IMR-90 (cell line): ENCODE measurements at regions not wholly inside any gene's neighbourhood (a gene's known extent, or its start where the extent isn't known, plus 50 kb on each side); places are given as distances from the start of the nearest gene placed in this dataset.

Experiments used
- ATAC-seq: fragments of 200-7000 bp; cut with Tn5 transposase; 2 replicates; pipeline ENCODE4 v1.9.1; 2020; ENCODE audit warnings: low read depth, mild to moderate bottlenecking, moderate library complexity
- BruUV-seq: library from RNA; stranded (reverse); fragments of 400-500 nt; replicated peaks from 2 replicates; lab custom pipeline; 2021; lab: Mats Ljungman, UMichigan
- CTCF ChIA-PET: fragments of 300-600 bp; formaldehyde crosslinking; extraction: SDS; loops from one replicate; lab custom pipeline; 2021; ENCODE audit warnings: antibody characterized with exemption; lab: Yijun Ruan, JAX
- POLR2A ChIA-PET: fragments of 300-600 bp; sonication (Branson Sonifier 250); formaldehyde crosslinking; loops from one replicate; lab custom pipeline; 2022; ENCODE audit warnings: antibody characterized with exemption; ENCODE audit not compliant: unreplicated experiment; lab: Charles Lee
- DNase-seq: peaks from one replicate; pipeline ENCODE4 v3.0.0; 2013
- H2AFZ ChIP-seq: replicated peaks from 2 replicates; pipeline ENCODE3; 2013; ENCODE audit warnings: low read length, mild to moderate bottlenecking; ENCODE audit not compliant: poor library complexity
- H2AK5ac ChIP-seq: 2 replicates; pipeline ENCODE4 v1.6.1; 2013; ENCODE audit warnings: low read depth, low read length, inconsistent platforms
- H2AK9ac ChIP-seq: replicated peaks from 2 replicates; pipeline ENCODE3; 2013; ENCODE audit warnings: mild to moderate bottlenecking, low read depth, low read length, moderate library complexity; ENCODE audit not compliant: poor library complexity
- H2BK120ac ChIP-seq: 2 replicates; pipeline ENCODE4 v1.6.1; 2013; ENCODE audit warnings: low read depth, low read length, inconsistent platforms
- H2BK15ac ChIP-seq: 3 replicates; pipeline ENCODE4 v1.6.1; 2013; ENCODE audit warnings: low read depth, low read length, inconsistent platforms
- H2BK20ac ChIP-seq: 2 replicates; pipeline ENCODE4 v1.6.1; 2013; ENCODE audit warnings: low read depth, mild to moderate bottlenecking, inconsistent platforms, low read length, moderate library complexity
- H2BK5ac ChIP-seq: 2 replicates; pipeline ENCODE4 v1.6.1; 2013; ENCODE audit warnings: mild to moderate bottlenecking, low read depth, low read length, inconsistent platforms; ENCODE audit not compliant: poor library complexity, severe bottlenecking
- H3K14ac ChIP-seq: replicated peaks from 2 replicates; pipeline ENCODE4 v1.6.1; 2013; ENCODE audit warnings: low read depth, low read length, inconsistent platforms
- H3K18ac ChIP-seq: 2 replicates; pipeline ENCODE4 v1.6.1; 2013; ENCODE audit warnings: low read depth, low read length, control low read depth
- H3K23ac ChIP-seq: 2 replicates; pipeline ENCODE4 v1.6.1; 2013; ENCODE audit warnings: low read depth, low read length, inconsistent platforms
- H3K27ac ChIP-seq: 2 replicates; pipeline ENCODE4 v1.5.1; 2013; ENCODE audit warnings: mild to moderate bottlenecking, control low read depth, low read length; ENCODE audit not compliant: insufficient read depth
- H3K27me3 ChIP-seq: 2 replicates; pipeline ENCODE4 v1.6.1; 2013; ENCODE audit warnings: low read length; ENCODE audit not compliant: control insufficient read depth, insufficient read depth
- H3K36me3 ChIP-seq: 2 replicates; pipeline ENCODE4 v1.6.1; 2013; ENCODE audit warnings: low read length, mixed read lengths; ENCODE audit not compliant: control insufficient read depth, insufficient read depth
- H3K4ac ChIP-seq: 2 replicates; pipeline ENCODE4 v1.6.1; 2013; ENCODE audit warnings: low read depth, low read length, inconsistent platforms
- H3K4me1 ChIP-seq: 2 replicates; pipeline ENCODE4 v1.6.1; 2013; ENCODE audit warnings: low read length, mixed read lengths; ENCODE audit not compliant: control insufficient read depth, insufficient read depth
- H3K4me2 ChIP-seq: 2 replicates; pipeline ENCODE4 v1.6.1; 2013; ENCODE audit warnings: low read depth, mild to moderate bottlenecking, control low read depth, low read length, moderate library complexity
- H3K4me3 ChIP-seq: 2 replicates; pipeline ENCODE4 v1.5.1; 2013; ENCODE audit warnings: low read depth, mild to moderate bottlenecking, control low read depth, low read length, moderate library complexity; ENCODE audit not compliant: insufficient read depth
- H3K56ac ChIP-seq: 2 replicates; pipeline ENCODE4 v1.6.1; 2013; ENCODE audit warnings: low read length, inconsistent platforms; ENCODE audit not compliant: insufficient read depth; ENCODE audit errors: extremely low read depth
- H3K79me1 ChIP-seq, 2 experiments: 2 replicates each; pipeline ENCODE4 v1.6.1; 2013; ENCODE audit warnings: low read length in 2 of 2, inconsistent platforms in 1 of 2, low read depth in 1 of 2
- H3K9ac ChIP-seq: 2 replicates; pipeline ENCODE4 v1.6.1; 2013; ENCODE audit warnings: low read depth, low read length, control low read depth
- H3K9me1 ChIP-seq: 2 replicates; pipeline ENCODE4 v1.6.1; 2013; ENCODE audit warnings: low read length, inconsistent platforms; ENCODE audit not compliant: insufficient read depth
- H3K9me3 ChIP-seq: 2 replicates; pipeline ENCODE4 v1.6.1; 2013; ENCODE audit warnings: low read length; ENCODE audit not compliant: control insufficient read depth, insufficient read depth
- H4K20me1 ChIP-seq: 2 replicates; pipeline ENCODE4 v1.6.1; 2013; ENCODE audit warnings: low read length, inconsistent platforms; ENCODE audit not compliant: insufficient read depth
- H4K5ac ChIP-seq: 2 replicates; pipeline ENCODE4 v1.6.1; 2013; ENCODE audit warnings: mild to moderate bottlenecking, low read depth, low read length, control low read depth
- H4K8ac ChIP-seq, 2 experiments: 2 replicates each; pipeline ENCODE4 v1.6.1; 2013; ENCODE audit warnings: low read depth in 2 of 2, low read length in 2 of 2, control low read depth in 1 of 2, inconsistent platforms in 1 of 2
- H4K91ac ChIP-seq: 2 replicates; pipeline ENCODE4 v1.6.1; 2013; ENCODE audit warnings: low read depth, low read length, inconsistent platforms; ENCODE audit not compliant: insufficient read depth
- CEBPB ChIP-seq: IDR thresholded peaks from 2 replicates; pipeline ENCODE4 v1.6.1; 2012; ENCODE audit warnings: low read depth, low read length, improper control_type of control experiment
- CHD1 ChIP-seq: IDR thresholded peaks from 2 replicates; pipeline ENCODE4 v1.6.1; 2012; ENCODE audit warnings: low read depth, low read length, improper control_type of control experiment
- FOS ChIP-seq: fragments of 150-350 bp; IDR thresholded peaks from 2 replicates; pipeline ENCODE4 v1.6.1; 2016; ENCODE audit warnings: low read depth, low read length
- RAD21 ChIP-seq: IDR thresholded peaks from 2 replicates; pipeline ENCODE4 v1.6.1; 2012; ENCODE audit warnings: low read length, improper control_type of control experiment
- RCOR1 ChIP-seq: IDR thresholded peaks from 2 replicates; pipeline ENCODE4 v1.6.1; 2012; ENCODE audit warnings: mild to moderate bottlenecking, low read length, improper control_type of control experiment; ENCODE audit not compliant: insufficient replicate concordance
- USF2 ChIP-seq: fragments of 150-350 bp; IDR thresholded peaks from 2 replicates; pipeline ENCODE4 v1.6.1; 2017; ENCODE audit warnings: mild to moderate bottlenecking, antibody characterized with exemption, low read length, low read depth
- WGBS, 2 experiments: methylation state at CpG; one replicate each; pipeline versions ENCODE4 v1.1.5 to v1.1.7; 2013; ENCODE audit warnings: missing lambda C conversion rate in 2 of 2; ENCODE audit not compliant: insufficient read length in 1 of 2; ENCODE audit errors: extremely low coverage in 2 of 2; 5-methylcytosine and 5-hydroxymethylcytosine counted together
- dilution Hi-C: fragments of 300-500 bp; cut with HindIII; formaldehyde crosslinking; loops from one replicate; pipeline ENCODE4 v1.14.3; 2018; ENCODE audit warnings: low sequenced_read_pairs; ENCODE audit not compliant: unreplicated experiment
- in situ Hi-C: fragments of 300-500 bp; cut with MboI; formaldehyde crosslinking; loops from 3 replicates; pipeline ENCODE4 v1.14.3; 2019; ENCODE audit warnings: low sequenced_read_pairs, inconsistent platforms, mixed read lengths
- intact Hi-C: fragments of 100-400 bp; cut with micrococcal nuclease; formaldehyde crosslinking; loops from 2 replicates; pipeline ENCODE4 v1.10.0; 2022

- DNase-seq (no peak), ATAC-seq (no peak)
- Histone ChIP-seq H3K9ac (no peak overlapping the region), H4K20me1 (no peaks in the 10 kb centered on the region), H3K79me1 (no peaks in the 10 kb centered on the region), H3K36me3 (no peaks in the 10 kb centered on the region), H2BK15ac (no peak overlapping the region), H3K4ac (no peak overlapping the region), H3K23ac (no peak overlapping the region), H3K27ac (no peak overlapping the region), H2BK5ac (no peak overlapping the region), H3K4me1 (no peaks in the 10 kb centered on the region), H2AK9ac (no peak overlapping the region), H3K9me3 (peaks cover 17% of the 10 kb centered on the region), H2BK120ac (no peak overlapping the region), H3K14ac (no peak overlapping the region), H3K4me2 (no peak overlapping the region), H3K4me3 (no peak overlapping the region), H2AK5ac (no peak overlapping the region), H4K5ac (no peak overlapping the region), H3K27me3 (no peaks in the 10 kb centered on the region), H4K91ac (no peak overlapping the region), H3K18ac (no peak overlapping the region), H3K56ac (no peak overlapping the region), H2BK20ac (no peak overlapping the region), H3K9me1 (no peaks in the 10 kb centered on the region), H2AFZ (no peak overlapping the region), H4K8ac (no peak overlapping the region)
- BruUV-seq, result no TSS peak
- ChIA-PET CTCF (no interaction called here), POLR2A (no interaction called here)
- in situ Hi-C loops, result no loop called here
- TF ChIP-seq CEBPB (no peak), RAD21 (no peak), USF2 (no peak), FOS (no peak), CHD1 (no peak), RCOR1 (no peak)
- WGBS, 2 experiments, result 65% methylated on average over 26 of the region's 37 CpGs; no CpG with 5 or more reads in 1 of the 2 experiments
- intact Hi-C loops, result no loop called here
- dilution Hi-C loops, result no loop called here
Measured at GRCh38 chr14:106812788-106813476, 1286.5 kb downstream of the TMEM121 start.
